Loucy (cell line): ENCODE measurements at regions not wholly inside any gene's neighbourhood (a gene's known extent, or its start where the extent isn't known, plus 50 kb on each side); places are given as distances from the start of the nearest gene placed in this dataset.

Experiments
- H2AFZ ChIP-seq: fragments of 200-600 bp; sonication (generic); 2 replicates; pipeline ENCODE4 v1.6.0; 2016; ENCODE audit warnings: antibody characterized with exemption, mild to moderate bottlenecking, low read length, moderate library complexity
- H3F3A ChIP-seq: fragments of 200-600 bp; 2 replicates; pipeline ENCODE4 v1.6.0; 2016; ENCODE audit warnings: antibody characterized with exemption, low read depth, mild to moderate bottlenecking
- H3K27me3 ChIP-seq: fragments of 200-600 bp; sonication (generic); 2 replicates; pipeline ENCODE4 v1.6.1; 2014; ENCODE audit warnings: low read length, mild to moderate bottlenecking; ENCODE audit not compliant: insufficient read depth, poor library complexity, severe bottlenecking
- H3K36me3 ChIP-seq: fragments of 200-600 bp; sonication (generic); 2 replicates; pipeline ENCODE4 v1.6.1; 2016; ENCODE audit warnings: low read length; ENCODE audit not compliant: insufficient read depth
- H3K4me1 ChIP-seq: fragments of 200-600 bp; sonication (generic); 2 replicates; pipeline ENCODE4 v1.5.1; 2014; ENCODE audit warnings: low read length, mild to moderate bottlenecking; ENCODE audit not compliant: insufficient read depth, poor library complexity, severe bottlenecking
- H3K4me2 ChIP-seq: fragments of 200-600 bp; sonication (generic); 2 replicates; pipeline ENCODE4 v1.6.0; 2014; ENCODE audit warnings: antibody characterized with exemption, low read length, low read depth, mild to moderate bottlenecking; ENCODE audit not compliant: poor library complexity, severe bottlenecking
- H3K4me3 ChIP-seq: fragments of 200-600 bp; sonication (generic); 2 replicates; pipeline ENCODE4 v1.5.1; 2014; ENCODE audit warnings: low read length, mild to moderate bottlenecking, mixed read lengths; ENCODE audit not compliant: poor library complexity, severe bottlenecking
- H3K79me2 ChIP-seq: fragments of 200-600 bp; sonication (generic); 2 replicates; pipeline ENCODE4 v1.6.1; 2014; ENCODE audit warnings: low read length; ENCODE audit not compliant: insufficient read depth
- H3K9ac ChIP-seq: fragments of 200-600 bp; sonication (generic); 2 replicates; pipeline ENCODE4 v1.6.0; 2014; ENCODE audit warnings: mild to moderate bottlenecking, low read depth, low read length, moderate library complexity; ENCODE audit not compliant: poor library complexity, severe bottlenecking
- H3K9me2 ChIP-seq: fragments of 200-600 bp; sonication (generic); replicated peaks from 2 replicates; pipeline ENCODE4 v1.6.1; 2016; ENCODE audit warnings: low read depth, low read length, mixed read lengths
- H3K9me3 ChIP-seq: fragments of 200-600 bp; sonication (generic); 2 replicates; pipeline ENCODE4 v1.6.1; 2014; ENCODE audit warnings: mild to moderate bottlenecking, antibody characterized with exemption, low read length, low read depth; ENCODE audit not compliant: insufficient read depth
- H4K20me1 ChIP-seq: fragments of 200-600 bp; sonication (generic); 2 replicates; pipeline ENCODE4 v1.6.0; 2014; ENCODE audit warnings: antibody characterized with exemption, low read length, mild to moderate bottlenecking; ENCODE audit not compliant: insufficient read depth, poor library complexity, severe bottlenecking
- CTCF ChIP-seq: fragments of 200-600 bp; sonication (generic); conservative IDR thresholded peaks from 2 replicates; pipeline ENCODE4 v1.5.1; 2014; ENCODE audit warnings: mild to moderate bottlenecking, antibody characterized with exemption, low read length
- EZH2phosphoT487 ChIP-seq: fragments of 200-600 bp; IDR thresholded peaks from 2 replicates; pipeline ENCODE4 v1.6.1; 2018; ENCODE audit warnings: antibody characterized with exemption, mild to moderate bottlenecking, moderate library complexity, borderline replicate concordance

DNA sequence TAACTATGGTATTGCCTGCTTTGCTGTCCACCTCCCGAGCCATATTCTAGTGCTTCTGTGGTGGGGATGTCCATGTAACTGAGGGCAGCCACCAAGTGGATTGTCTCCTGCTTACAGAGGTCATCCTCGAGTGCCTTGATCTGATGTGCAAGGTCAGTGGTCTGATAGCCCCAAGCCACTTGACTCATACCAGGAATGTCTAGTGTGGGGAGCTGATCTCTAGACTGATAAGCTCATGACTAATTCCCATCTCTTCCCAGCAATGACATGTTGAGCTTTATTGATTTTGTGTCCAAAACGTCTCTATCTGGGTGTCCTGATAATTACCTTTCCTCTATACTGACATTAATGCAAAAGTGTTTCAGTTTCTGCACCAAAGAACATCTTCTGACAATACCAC, 168.4 kb upstream of the WDR1 start:
- Histone ChIP-seq H3F3A (no peaks in the 10 kb centered on the region), H3K4me1 (no peaks in the 10 kb centered on the region), H2AFZ (no peak overlapping the region), H3K36me3 (no peaks in the 10 kb centered on the region), H3K27me3 (no peaks in the 10 kb centered on the region), H4K20me1 (no peaks in the 10 kb centered on the region), H3K4me3 (no peak overlapping the region), H3K9me2 (no peaks in the 10 kb centered on the region), H3K9ac (no peak overlapping the region), H3K4me2 (no peak overlapping the region), H3K9me3 (no peaks in the 10 kb centered on the region), H3K79me2 (no peaks in the 10 kb centered on the region)
- no peak for TF ChIP-seq EZH2phosphoT487
- TF ChIP-seq CTCF, result no peak

- H3F3A ChIP-seq, result no peaks in the 10 kb centered on the region
- H3K4me3 ChIP-seq, result no peak overlapping the region
- H3K4me1 ChIP-seq, result no peaks in the 10 kb centered on the region
- H4K20me1 ChIP-seq, result no peaks in the 10 kb centered on the region
- H3K9me2 ChIP-seq, result no peaks in the 10 kb centered on the region
- TF ChIP-seq CTCF, result no peak
- no peak for TF ChIP-seq EZH2phosphoT487
- H3K36me3 ChIP-seq, result no peaks in the 10 kb centered on the region
- no peaks in the 10 kb centered on the region for H3K79me2 ChIP-seq
- no peaks in the 10 kb centered on the region for H3K9me3 ChIP-seq
- no peak overlapping the region for H3K9ac ChIP-seq
- no peak overlapping the region for H3K4me2 ChIP-seq
- H2AFZ ChIP-seq, result no peak overlapping the region
- H3K27me3 ChIP-seq, result no peaks in the 10 kb centered on the region
Observed at GRCh38 chr4:10283761-10284160, 167.2 kb upstream of the WDR1 start.

GRCh38 chr4:10281996-10282395, 165.4 kb upstream of the WDR1 start:
- H4K20me1 ChIP-seq, result no peaks in the 10 kb centered on the region
- TF ChIP-seq CTCF, result no peak
- no peaks in the 10 kb centered on the region for H3K36me3 ChIP-seq
- no peaks in the 10 kb centered on the region for H3K27me3 ChIP-seq
- H3K4me3 ChIP-seq, result no peak overlapping the region
- H3K79me2 ChIP-seq, result no peaks in the 10 kb centered on the region
- H3K4me1 ChIP-seq, result no peaks in the 10 kb centered on the region
- no peak overlapping the region for H3K4me2 ChIP-seq
- no peaks in the 10 kb centered on the region for H3K9me3 ChIP-seq
- no peak overlapping the region for H3K9ac ChIP-seq
- no peaks in the 10 kb centered on the region for H3K9me2 ChIP-seq
- no peaks in the 10 kb centered on the region for H3F3A ChIP-seq
- no peak overlapping the region for H2AFZ ChIP-seq
